ENCODE measurements at regions not wholly inside any gene's neighbourhood (a gene's known extent, or its start where the extent isn't known, plus 50 kb on each side); places are given as distances from the start of the nearest gene placed in this dataset.

- no peak overlapping the region for H3K27ac ChIP-seq (ENCODE audit: low read length)
- no peak overlapping the region for H2AFZ ChIP-seq (ENCODE audit: low read depth, low read length)
- TF ChIP-seq EZH2 (IDR thresholded peaks at IDR 0.05; ENCODE audit: borderline replicate concordance, low read depth, low read length, severe bottlenecking) (no peak), CTCF (IDR thresholded peaks at IDR 0.05; ENCODE audit: borderline replicate concordance, extremely low read depth, low read length, poor library complexity, severe bottlenecking) (no peak)
- H3K4me3 ChIP-seq (ENCODE audit: low read depth in 1 of 2, low read length in 2 of 2): no peak overlapping the region
- no peaks in the 10 kb centered on the region for H3K27me3 ChIP-seq (ENCODE audit: insufficient read depth, low read length, poor library complexity)
- no peaks in the 10 kb centered on the region for H3K4me1 ChIP-seq (ENCODE audit: insufficient read depth, low read length)
- no peak overlapping the region for H3K4me2 ChIP-seq (ENCODE audit: insufficient read depth, low read length)
- H3K9me3 ChIP-seq (ENCODE audit: insufficient read depth, low read length, severe bottlenecking): peaks cover 6% of the 10 kb centered on the region
- H4K20me1 ChIP-seq (ENCODE audit: insufficient read depth, low read length): no peaks in the 10 kb centered on the region
- no peaks in the 10 kb centered on the region for H3K79me2 ChIP-seq (ENCODE audit: insufficient read depth, low read length)
- DNase-seq (no peak), ATAC-seq (ENCODE audit: insufficient read depth, low read depth) (no peak)
- peaks cover 3% of the 10 kb centered on the region; the same call in 1 of the 2 replicates for H3K36me3 ChIP-seq (ENCODE audit: insufficient read depth, low read length)
- H3K9ac ChIP-seq (ENCODE audit: low read depth, low read length): no peak overlapping the region
These were observed 441.9 kb upstream of the MCTP2 start for GRCh38 chr15:93789441-93789840.

GRCh38 chr15:93780073-93780472 lies 451.3 kb upstream of the MCTP2 start:
- Histone ChIP-seq H3K4me3 (ENCODE audit: low read depth in 1 of 2, low read length in 2 of 2) (no peak overlapping the region), H3K4me1 (ENCODE audit: insufficient read depth, low read length) (no peaks in the 10 kb centered on the region), H3K9ac (ENCODE audit: low read depth, low read length) (no peak overlapping the region), H2AFZ (ENCODE audit: low read depth, low read length) (no peak overlapping the region), H3K36me3 (ENCODE audit: insufficient read depth, low read length) (no peaks in the 10 kb centered on the region), H3K79me2 (ENCODE audit: insufficient read depth, low read length) (no peaks in the 10 kb centered on the region), H3K27me3 (ENCODE audit: insufficient read depth, low read length, poor library complexity) (no peaks in the 10 kb centered on the region), H3K27ac (ENCODE audit: low read length) (no peak overlapping the region), H3K9me3 (ENCODE audit: insufficient read depth, low read length, severe bottlenecking) (no peaks in the 10 kb centered on the region), H4K20me1 (ENCODE audit: insufficient read depth, low read length) (no peaks in the 10 kb centered on the region), H3K4me2 (ENCODE audit: insufficient read depth, low read length) (no peak overlapping the region)
- no peak for TF ChIP-seq CTCF (IDR thresholded peaks at IDR 0.05; ENCODE audit: borderline replicate concordance, extremely low read depth, low read length, poor library complexity, severe bottlenecking)
- no peak for TF ChIP-seq EZH2 (IDR thresholded peaks at IDR 0.05; ENCODE audit: borderline replicate concordance, low read depth, low read length, severe bottlenecking)
- ATAC-seq (ENCODE audit: insufficient read depth, low read depth) (no peak), DNase-seq (no peak)

GRCh38 chr15:93779341-93779740 lies 452.0 kb upstream of the MCTP2 start:
- H3K27ac ChIP-seq (ENCODE audit: low read length): no peak overlapping the region
- TF ChIP-seq CTCF (IDR thresholded peaks at IDR 0.05; ENCODE audit: borderline replicate concordance, extremely low read depth, low read length, poor library complexity, severe bottlenecking) (no peak), EZH2 (IDR thresholded peaks at IDR 0.05; ENCODE audit: borderline replicate concordance, low read depth, low read length, severe bottlenecking) (no peak)
- no peak overlapping the region for H3K9ac ChIP-seq (ENCODE audit: low read depth, low read length)
- DNase-seq (no peak), ATAC-seq (ENCODE audit: insufficient read depth, low read depth) (no peak)
- H3K4me3 ChIP-seq (ENCODE audit: low read depth in 1 of 2, low read length in 2 of 2): no peak overlapping the region
- H2AFZ ChIP-seq (ENCODE audit: low read depth, low read length): no peak overlapping the region
- no peak overlapping the region for H3K4me2 ChIP-seq (ENCODE audit: insufficient read depth, low read length)
- no peaks in the 10 kb centered on the region for H3K4me1 ChIP-seq (ENCODE audit: insufficient read depth, low read length)
- H4K20me1 ChIP-seq (ENCODE audit: insufficient read depth, low read length): no peaks in the 10 kb centered on the region
- no peaks in the 10 kb centered on the region for H3K36me3 ChIP-seq (ENCODE audit: insufficient read depth, low read length)
- H3K9me3 ChIP-seq (ENCODE audit: insufficient read depth, low read length, severe bottlenecking): no peaks in the 10 kb centered on the region
- no peaks in the 10 kb centered on the region for H3K27me3 ChIP-seq (ENCODE audit: insufficient read depth, low read length, poor library complexity)
- no peaks in the 10 kb centered on the region for H3K79me2 ChIP-seq (ENCODE audit: insufficient read depth, low read length)
